K562 (cell line): ENCODE measurements at regions not wholly inside any gene's neighbourhood (a gene's known extent, or its start where the extent isn't known, plus 50 kb on each side); places are given as distances from the start of the nearest gene placed in this dataset.

Source experiments
- MAX ChIP-seq: sonication (generic); formaldehyde crosslinking; IDR thresholded peaks from 2 replicates; pipeline ENCODE4 v1.9.0; 2022; ENCODE audit warnings: mild to moderate bottlenecking, missing genetic modification reagents
- POLR2AphosphoS5 ChIP-seq: IDR thresholded peaks from 2 replicates; pipeline ENCODE4 v1.6.1; 2011; ENCODE audit warnings: mild to moderate bottlenecking, low read depth, low read length, moderate library complexity; ENCODE audit not compliant: control insufficient read depth, insufficient read depth

- TF ChIP-seq MAX (no peak), POLR2AphosphoS5 (no peak)
These were observed 86.8 kb upstream of the KMT2C start for GRCh38 chr7:152522571-152523067.
